Lower leg skin (tissue), 3 donors: ENCODE measurements at regions not wholly inside any gene's neighbourhood (a gene's known extent, or its start where the extent isn't known, plus 50 kb on each side); places are given as distances from the start of the nearest gene placed in this dataset.

Experiments
- CTCF ChIP-seq, 3 donors: fragments of 450-650 bp; IDR thresholded peaks; one replicate each; pipeline ENCODE4 v1.5.1; 2016; ENCODE audit warnings: antibody characterized with exemption in 3 of 3, mild to moderate bottlenecking in 3 of 3, moderate library complexity in 2 of 3
- POLR2A ChIP-seq, 2 donors: fragments of 450-650 bp; IDR thresholded peaks; one replicate each; pipeline ENCODE4 v1.6.1; 2016 to 2017; ENCODE audit warnings: antibody characterized with exemption in 2 of 2, mild to moderate bottlenecking in 1 of 2, moderate library complexity in 1 of 2

- TF ChIP-seq POLR2A (IDR thresholded peaks at IDR 0.05) (no peak), CTCF (IDR thresholded peaks at IDR 0.05) (no peak)
Measured at GRCh38 chr14:59087711-59088110, 100.8 kb upstream of the DAAM1 start.
